GM19351 (cell line): ENCODE measurements at regions not wholly inside any gene's neighbourhood (a gene's known extent, or its start where the extent isn't known, plus 50 kb on each side); places are given as distances from the start of the nearest gene placed in this dataset.

Experiments used
- ATAC-seq: cut with Tn5 transposase; IDR thresholded peaks from one replicate; pipeline ENCODE4 v1.9.1; 2021; ENCODE audit warnings: mild to moderate bottlenecking, moderate library complexity; ENCODE audit not compliant: unreplicated experiment

- no peak for ATAC-seq
These were observed 741.2 kb downstream of the NR2F2 start for GRCh38 chr15:97071668-97072067.

- no peak for ATAC-seq
These were observed 742.0 kb downstream of the NR2F2 start for GRCh38 chr15:97072545-97072944.

- no peak for ATAC-seq
These were observed 745.5 kb downstream of the NR2F2 start for GRCh38 chr15:97076011-97076410.

GRCh38 chr15:97077975-97078374 lies 747.5 kb downstream of the NR2F2 start:
- no peak for ATAC-seq

GRCh38 chr15:97078591-97078990 lies 748.1 kb downstream of the NR2F2 start:
- no peak for ATAC-seq

- ATAC-seq, result no peak
These were observed 751.2 kb downstream of the NR2F2 start for GRCh38 chr15:97081666-97082226.

GRCh38 chr15:97082830-97083229 lies 752.3 kb downstream of the NR2F2 start:
- ATAC-seq, result no peak

- no peak for ATAC-seq
These were observed 754.1 kb downstream of the NR2F2 start for GRCh38 chr15:97084650-97085049.

- no peak for ATAC-seq
These were observed 755.2 kb downstream of the NR2F2 start for GRCh38 chr15:97085731-97086130.

- no peak for ATAC-seq
These were observed 756.7 kb downstream of the NR2F2 start for GRCh38 chr15:97087006-97087741.

GRCh38 chr15:97091093-97091492 lies 760.6 kb downstream of the NR2F2 start:
- no peak for ATAC-seq

GRCh38 chr15:97092656-97093055 lies 762.2 kb downstream of the NR2F2 start:
- no peak for ATAC-seq

GRCh38 chr15:97096303-97096835 lies 765.9 kb downstream of the NR2F2 start:
- ATAC-seq, result no peak

- no peak for ATAC-seq
These were observed 768.5 kb downstream of the NR2F2 start for GRCh38 chr15:97099040-97099439.

- no peak for ATAC-seq
These were observed 771.1 kb downstream of the NR2F2 start for GRCh38 chr15:97101572-97101971.

GRCh38 chr15:97114900-97115760 lies 784.6 kb downstream of the NR2F2 start:
- no peak for ATAC-seq

- ATAC-seq, result no peak
These were observed 785.2 kb downstream of the NR2F2 start for GRCh38 chr15:97115761-97116070.

GRCh38 chr15:97124790-97125189 lies 794.3 kb downstream of the NR2F2 start:
- ATAC-seq, result no peak

- ATAC-seq, result no peak
These were observed 796.2 kb downstream of the NR2F2 start for GRCh38 chr15:97126553-97127233.

GRCh38 chr15:97129674-97130073 lies 799.2 kb downstream of the NR2F2 start:
- ATAC-seq, result no peak

GRCh38 chr15:97140216-97140615 lies 809.7 kb downstream of the NR2F2 start:
- no peak for ATAC-seq
